CD14-positive monocyte (primary cell): ENCODE measurements at regions not wholly inside any gene's neighbourhood (a gene's known extent, or its start where the extent isn't known, plus 50 kb on each side); places are given as distances from the start of the nearest gene placed in this dataset.

ENCODE experiments used
- DNase-seq, 3 donors: peaks; one replicate each; pipeline ENCODE4 v3.0.0-alpha.2; 2011 to 2022
- H2AFZ ChIP-seq: 2 replicates; pipeline ENCODE4 v1.6.0; 2012; ENCODE audit warnings: mild to moderate bottlenecking, low read depth, low read length, inconsistent platforms; ENCODE audit not compliant: insufficient read depth, poor library complexity, severe bottlenecking
- H3K27ac ChIP-seq, 2 donors: 1 replicate in 1 of 2; 2 replicates in 1 of 2; pipeline ENCODE4 v1.5.1; 2012 to 2013; ENCODE audit warnings: low read length in 2 of 2, control low read depth in 1 of 2, inconsistent platforms in 1 of 2, low read depth in 1 of 2, mild to moderate bottlenecking in 1 of 2
- H3K27me3 ChIP-seq, 2 donors: one replicate each; pipeline versions ENCODE4 v1.6.0 to v1.6.1; 2011 to 2013; ENCODE audit warnings: low read length in 2 of 2; ENCODE audit not compliant: control insufficient read depth in 2 of 2, insufficient read depth in 2 of 2
- H3K36me3 ChIP-seq, 2 donors: replicated peaks in 1 of 2; 1 replicate in 1 of 2; 2 replicates in 1 of 2; pipeline versions ENCODE4 v1.5.1 to v1.6.1; 2012 to 2013; ENCODE audit warnings: low read length in 2 of 2, control low read depth in 1 of 2, inconsistent platforms in 1 of 2, mild to moderate bottlenecking in 1 of 2; ENCODE audit not compliant: insufficient read depth in 2 of 2, control insufficient read depth in 1 of 2
- H3K4me1 ChIP-seq, 2 donors: 1 replicate in 1 of 2; 2 replicates in 1 of 2; pipeline versions ENCODE4 v1.5.1 to v1.6.1; 2012 to 2013; ENCODE audit warnings: low read length in 2 of 2, control low read depth in 1 of 2, inconsistent platforms in 1 of 2, mild to moderate bottlenecking in 1 of 2, moderate library complexity in 1 of 2; ENCODE audit not compliant: insufficient read depth in 2 of 2, control insufficient read depth in 1 of 2
- H3K4me2 ChIP-seq: replicated peaks from 2 replicates; pipeline ENCODE3; 2012; ENCODE audit warnings: low read length, moderate library complexity, mild to moderate bottlenecking; ENCODE audit not compliant: poor library complexity, severe bottlenecking; ENCODE audit errors: extremely low read depth
- H3K4me3 ChIP-seq, 3 experiments: fragments of 200-600 bp in 1 of 3; sonication (generic) in 1 of 3; replicated peaks in 1 of 3; 1 replicate in 2 of 3; 2 replicates in 1 of 3; pipeline ENCODE4 v1.5.1; 2011 to 2013; ENCODE audit warnings: low read length in 3 of 3, mild to moderate bottlenecking in 3 of 3, control low read depth in 2 of 3, low read depth in 2 of 3, inconsistent platforms in 1 of 3, moderate library complexity in 1 of 3
- H3K79me2 ChIP-seq: 2 replicates; pipeline ENCODE4 v1.6.0; 2012; ENCODE audit warnings: mild to moderate bottlenecking, control low read depth, inconsistent platforms, low read length, moderate library complexity; ENCODE audit not compliant: insufficient read depth
- H3K9ac ChIP-seq: 2 replicates; pipeline ENCODE4 v1.6.0; 2017; ENCODE audit warnings: low read length, mild to moderate bottlenecking; ENCODE audit not compliant: insufficient read depth, poor library complexity, severe bottlenecking
- H3K9me3 ChIP-seq, 2 donors: replicated peaks in 1 of 2; 1 replicate in 1 of 2; 2 replicates in 1 of 2; pipeline versions ENCODE4 v1.5.1 to v1.6.1; 2012 to 2013; ENCODE audit warnings: low read length in 2 of 2, control low read depth in 1 of 2; ENCODE audit not compliant: control insufficient read depth in 1 of 2, insufficient read depth in 1 of 2
- H4K20me1 ChIP-seq: 2 replicates; pipeline ENCODE4 v1.6.0; 2012; ENCODE audit warnings: mild to moderate bottlenecking, low read length, control low read depth, moderate library complexity; ENCODE audit not compliant: insufficient read depth
- H3K27ac Mint-ChIP-seq, 7 donors: one replicate each; pipeline ENCODE4 v1.8.0; 2020; ENCODE audit warnings: mild to moderate bottlenecking in 7 of 7, mixed read lengths in 7 of 7, moderate library complexity in 6 of 7, inconsistent platforms in 2 of 7
- H3K27me3 Mint-ChIP-seq, 3 donors: one replicate each; pipeline ENCODE4 v1.8.0; 2021 to 2022; ENCODE audit warnings: low read depth in 3 of 3, mild to moderate bottlenecking in 3 of 3, mixed read lengths in 3 of 3, moderate library complexity in 3 of 3, inconsistent platforms in 1 of 3
- H3K36me3 Mint-ChIP-seq, 2 donors: one replicate each; pipeline ENCODE4 v1.8.0; 2020; ENCODE audit warnings: mixed read lengths in 2 of 2, inconsistent platforms in 1 of 2, mild to moderate bottlenecking in 1 of 2
- H3K4me1 Mint-ChIP-seq: one replicate; pipeline ENCODE4 v1.8.0; 2020; ENCODE audit warnings: mild to moderate bottlenecking, mixed read lengths
- H3K4me3 Mint-ChIP-seq, 2 donors: one replicate each; pipeline ENCODE4 v1.8.0; 2020; ENCODE audit warnings: mild to moderate bottlenecking in 2 of 2, mixed read lengths in 2 of 2, moderate library complexity in 1 of 2
- H3K9me3 Mint-ChIP-seq, 7 donors: one replicate each; pipeline ENCODE4 v1.8.0; 2020 to 2022; ENCODE audit warnings: mixed read lengths in 7 of 7, mild to moderate bottlenecking in 6 of 7, moderate library complexity in 6 of 7, inconsistent platforms in 2 of 7
- CTCF ChIP-seq: fragments of 200-600 bp; IDR thresholded peaks from one replicate; pipeline ENCODE4 v1.8.0; 2022; ENCODE audit warnings: antibody characterized with exemption, mild to moderate bottlenecking
- WGBS: methylation state at CpG from one replicate; pipeline ENCODE4 v1.1.5; 2013; ENCODE audit warnings: missing lambda C conversion rate; ENCODE audit not compliant: insufficient coverage; 5-methylcytosine and 5-hydroxymethylcytosine counted together
- intact Hi-C, 2 donors: fragments of 100-400 bp; cut with micrococcal nuclease; formaldehyde crosslinking; loops; one replicate each; pipeline versions ENCODE4 v1.15.0 to v1.15.1; 2023

- H3K79me2 ChIP-seq, result no peaks in the 10 kb centered on the region
- no peaks in the 10 kb centered on the region for H3K27me3 Mint-ChIP-seq
- H3K9me3 ChIP-seq, result peaks cover 6 to 8% of the 10 kb centered on the region in 2 donors
- no peak overlapping the region for H3K27ac ChIP-seq
- no peak overlapping the region for H3K9ac ChIP-seq
- no peaks in the 10 kb centered on the region for H3K27me3 ChIP-seq
- no peak overlapping the region for H3K4me3 Mint-ChIP-seq
- H4K20me1 ChIP-seq, result no peaks in the 10 kb centered on the region
- intact Hi-C loops, result no loop called here
- H3K36me3 Mint-ChIP-seq, result no peaks in the 10 kb centered on the region
- no peaks in the 10 kb centered on the region for H3K4me1 Mint-ChIP-seq
- H3K36me3 ChIP-seq, result no peaks in the 10 kb centered on the region
- no peak for TF ChIP-seq CTCF
- no peak for DNase-seq
- H3K9me3 Mint-ChIP-seq, result peaks cover 0 to 12% (median 9%) of the 10 kb centered on the region in 7 donors
- no peak overlapping the region for H3K27ac Mint-ChIP-seq
- H3K4me2 ChIP-seq, result no peak overlapping the region
- no peak overlapping the region for H2AFZ ChIP-seq
- no peaks in the 10 kb centered on the region for H3K4me1 ChIP-seq
- no peak overlapping the region for H3K4me3 ChIP-seq
Observed at GRCh38 chr6:78031228-78031627, 378.4 kb downstream of the MEI4 start.

- Mint-ChIP-seq H3K4me1 (no peaks in the 10 kb centered on the region), H3K36me3 (no peaks in the 10 kb centered on the region), H3K4me3 (no peak overlapping the region), H3K27me3 (no peaks in the 10 kb centered on the region), H3K27ac (no peak overlapping the region), H3K9me3 (peaks cover 0 to 8% (median 3%) of the 10 kb centered on the region in 7 donors)
- Histone ChIP-seq H3K4me2 (no peak overlapping the region), H4K20me1 (no peaks in the 10 kb centered on the region), H3K27me3 (no peaks in the 10 kb centered on the region), H2AFZ (no peak overlapping the region), H3K36me3 (no peaks in the 10 kb centered on the region), H3K9ac (no peak overlapping the region), H3K27ac (no peak overlapping the region), H3K4me3 (no peak overlapping the region), H3K9me3 (peaks cover 8 to 29% of the 10 kb centered on the region in 2 donors), H3K4me1 (no peaks in the 10 kb centered on the region), H3K79me2 (no peaks in the 10 kb centered on the region)
- DNase-seq, result no peak
- no peak for TF ChIP-seq CTCF
- WGBS, result no CpG with 5 or more reads among the region's 1 CpG
- intact Hi-C loops, result no loop called here
Observed at GRCh38 chr6:78059171-78059570, 406.3 kb downstream of the MEI4 start.
